ENCODE measurements at regions not wholly inside any gene's neighbourhood (a gene's known extent, or its start where the extent isn't known, plus 50 kb on each side); places are given as distances from the start of the nearest gene placed in this dataset.

- in situ Hi-C loops (cut with HindIII; ENCODE audit: low pct_unique_long_range_greater_than_20kb, low sequenced_read_pairs), result no loop called here
Observed at GRCh38 chr1:47710329-47711071, 272.7 kb downstream of the FOXD2 start.

More at GRCh38 chr1:47710329-47711071, 272.7 kb downstream of the FOXD2 start:
- peak; percentile 50 for DNase-seq (ENCODE audit: low read depth, low spot score)
